ENCODE measurements at regions not wholly inside any gene's neighbourhood (a gene's known extent, or its start where the extent isn't known, plus 50 kb on each side); places are given as distances from the start of the nearest gene placed in this dataset.
"Not testable (repeated sequence)": the region's sequence is repeated elsewhere in the genome, so short reads cannot be mapped to it uniquely, and the experiment has no call there.

DNA sequence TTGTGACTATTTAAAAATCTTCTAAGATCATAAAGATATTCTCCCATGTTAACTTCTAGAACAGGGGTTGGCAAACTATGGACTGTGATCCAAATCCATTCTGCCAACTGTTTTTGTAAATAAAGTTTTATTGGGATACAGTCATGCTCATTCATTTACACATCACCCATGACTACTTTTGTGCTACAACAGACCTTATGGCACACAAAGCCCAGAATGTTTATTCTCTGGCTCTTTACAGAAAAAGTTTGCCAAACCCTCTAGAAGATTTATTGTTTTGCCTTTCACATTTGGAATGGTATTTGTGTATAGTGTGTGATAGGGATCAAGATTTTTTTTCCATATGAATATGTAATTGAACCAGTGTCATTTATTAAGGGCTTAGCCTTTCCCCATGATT, 341.7 kb downstream of the CD83 start:
- DNase-seq (ENCODE audit: low spot score): no peak

DNA sequence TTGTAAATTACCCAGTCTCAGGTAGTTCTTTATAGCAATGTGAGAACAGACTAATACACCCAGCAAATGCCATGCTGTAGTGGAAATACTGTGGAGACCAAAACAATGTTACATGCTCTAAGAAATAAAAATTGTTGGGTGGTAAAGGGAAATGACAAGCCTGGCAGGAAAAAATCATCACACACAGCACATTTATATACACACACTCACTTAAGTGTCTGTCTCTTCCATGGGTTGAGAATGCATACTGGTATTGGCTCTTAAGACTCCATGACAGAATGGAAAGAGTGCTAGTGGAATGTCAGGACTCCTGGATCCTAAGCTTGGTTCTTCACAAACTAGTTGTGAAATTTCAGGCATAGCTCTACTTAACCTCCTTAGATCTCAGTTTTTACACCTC, 343.0 kb downstream of the CD83 start:
- no peak for DNase-seq (ENCODE audit: low spot score)

- DNase-seq (ENCODE audit: low spot score): no peak
Measured at GRCh38 chr6:14462135-14462534, 344.6 kb downstream of the CD83 start.

DNA sequence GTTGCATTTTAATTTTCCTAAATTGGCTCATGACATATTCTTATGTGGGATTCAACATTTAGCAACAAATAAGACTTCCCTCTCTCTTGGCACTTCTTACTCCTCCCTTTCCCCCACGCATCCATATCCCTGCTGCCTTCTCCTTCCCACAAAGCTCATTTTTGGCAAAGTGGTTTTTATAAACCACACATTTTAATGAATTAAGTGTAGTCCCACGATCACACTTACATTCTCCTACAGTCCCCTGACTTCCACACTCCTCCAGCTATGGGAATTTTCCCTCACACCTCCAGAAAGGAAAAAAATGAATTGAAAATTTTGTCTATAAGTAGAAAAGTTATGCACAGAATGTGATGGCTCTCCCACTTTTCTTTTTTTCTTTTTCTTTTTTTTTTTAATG, 345.0 kb downstream of the CD83 start:
- no peak for DNase-seq (ENCODE audit: low spot score)

- no peak for DNase-seq (ENCODE audit: low spot score)
Measured at GRCh38 chr6:14463110-14463509, 345.5 kb downstream of the CD83 start.

DNA sequence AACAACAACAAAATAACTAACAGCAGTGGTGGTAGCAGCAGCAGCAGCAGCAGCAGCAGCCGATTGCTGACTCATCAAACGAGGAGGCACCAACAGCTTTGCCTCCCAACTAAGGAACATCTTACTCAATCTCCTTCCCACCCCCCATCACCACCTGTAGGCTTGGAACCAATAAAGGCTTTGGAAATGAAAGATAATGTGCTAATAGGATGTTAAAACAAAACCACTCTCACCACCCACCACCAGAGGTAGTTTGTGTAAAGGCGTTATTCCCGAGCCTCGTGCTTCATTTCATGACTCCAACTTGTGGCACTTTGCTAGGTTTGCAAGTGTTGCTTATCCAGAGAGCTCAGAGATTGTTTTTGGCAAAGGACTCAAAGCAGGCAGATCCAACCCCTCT, 346.5 kb downstream of the CD83 start:
- DNase-seq (ENCODE audit: low spot score): no peak

DNA sequence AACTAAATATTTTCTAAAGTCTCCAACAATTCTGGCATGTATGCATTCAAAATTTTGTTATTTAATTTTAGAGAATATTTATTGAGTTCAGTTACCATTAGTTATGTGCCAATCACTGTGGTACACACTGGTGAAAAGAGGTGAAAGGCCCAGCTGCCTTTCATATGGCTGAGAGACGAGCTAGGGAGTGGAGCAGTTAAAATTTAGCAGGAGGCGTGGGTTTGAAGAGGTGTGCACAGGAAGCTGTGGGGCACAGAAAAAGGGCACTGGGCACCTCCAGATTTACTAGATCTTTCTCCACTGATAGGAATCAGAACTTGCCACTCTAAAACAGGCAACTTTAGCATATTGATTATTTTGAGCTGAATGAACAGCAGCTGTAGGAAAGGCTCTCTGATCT, 347.1 kb downstream of the CD83 start:
- DNase-seq (ENCODE audit: low spot score): no peak

- no peak for DNase-seq (ENCODE audit: low spot score)
Measured at GRCh38 chr6:14466278-14466677, 348.7 kb downstream of the CD83 start.

DNA sequence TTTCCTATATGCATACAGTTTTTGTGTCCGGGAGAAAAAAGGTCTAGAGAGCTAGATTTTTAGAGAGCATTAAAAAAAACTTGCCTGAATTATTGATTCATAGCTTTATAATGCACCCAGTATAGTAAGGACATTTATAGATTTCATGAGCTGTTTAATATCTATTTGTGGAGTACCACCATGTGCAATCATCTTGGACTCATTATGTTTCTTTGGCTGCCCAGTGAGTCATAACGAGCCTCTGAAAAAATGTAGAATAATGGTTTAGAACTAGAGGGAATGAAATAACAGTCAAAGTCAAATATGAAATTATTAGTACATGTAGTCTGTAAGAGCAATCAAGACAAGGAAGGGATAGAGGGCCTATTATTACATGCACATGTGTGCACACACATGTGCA, 350.0 kb downstream of the CD83 start:
- DNase-seq (ENCODE audit: low spot score): no peak

GRCh38 chr6:14468647-14469321, 351.2 kb downstream of the CD83 start:
- no peak for DNase-seq (ENCODE audit: low spot score)

- no peak for DNase-seq (ENCODE audit: low spot score)
Measured at GRCh38 chr6:14470101-14470500, 352.5 kb downstream of the CD83 start.

- no peak for DNase-seq (ENCODE audit: low spot score)
Measured at GRCh38 chr6:14470671-14471070, 353.1 kb downstream of the CD83 start.

DNA sequence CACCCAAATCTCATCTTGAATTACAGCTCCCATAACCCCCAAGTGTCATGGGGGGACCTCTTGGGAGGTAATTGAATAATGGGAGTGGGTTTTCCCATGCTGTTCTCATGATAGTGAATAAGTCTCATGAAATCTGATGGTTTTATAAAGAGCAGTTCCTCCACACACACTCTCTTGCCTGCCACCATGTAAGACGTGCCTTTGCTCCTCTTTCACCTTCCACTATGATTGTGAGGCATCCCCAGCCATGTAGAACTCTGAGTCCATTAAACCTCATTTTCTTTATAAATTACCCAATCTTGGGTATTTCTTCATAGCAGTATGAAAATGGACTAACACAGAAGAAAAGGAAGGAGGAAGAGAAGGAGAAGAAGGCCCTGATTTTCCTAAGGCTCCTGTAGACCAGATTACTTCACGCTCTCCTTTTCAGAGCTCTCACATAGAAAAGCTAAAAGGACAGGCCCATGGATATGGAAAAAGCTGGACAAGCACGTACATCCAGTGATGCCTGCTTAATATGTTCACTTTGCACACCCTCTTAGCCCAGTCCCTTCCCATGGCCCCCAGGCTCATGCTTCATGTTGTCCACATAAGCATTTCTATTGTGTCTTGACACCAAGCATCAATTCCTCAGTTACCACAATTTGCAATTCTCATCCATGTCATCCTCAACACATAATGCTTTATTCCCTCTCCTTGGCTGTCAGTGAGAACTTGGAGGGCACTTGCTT, 354.8 kb downstream of the CD83 start:
- no peak for DNase-seq (ENCODE audit: low spot score)

DNA sequence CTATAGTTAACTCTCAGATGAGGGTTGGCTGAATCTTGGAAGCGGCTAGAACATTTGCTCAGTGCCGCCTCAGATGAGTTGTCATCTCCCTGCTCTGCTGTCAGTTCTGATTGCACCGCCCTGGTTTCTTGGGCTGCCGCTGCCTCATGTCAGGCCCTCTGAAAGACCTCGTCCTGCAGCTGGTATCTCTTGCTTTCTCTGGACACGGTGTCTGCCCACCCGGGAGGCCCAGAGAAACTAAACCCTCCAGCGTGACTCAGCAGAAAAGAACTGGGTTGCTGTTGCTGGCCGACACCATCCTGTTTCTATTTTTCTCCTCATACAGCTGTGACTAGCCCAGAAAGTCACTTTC, 355.4 kb downstream of the CD83 start:
- no peak for DNase-seq (ENCODE audit: low spot score)

- DNase-seq (ENCODE audit: low spot score): no peak
Measured at GRCh38 chr6:14474816-14475215, 357.2 kb downstream of the CD83 start.

DNA sequence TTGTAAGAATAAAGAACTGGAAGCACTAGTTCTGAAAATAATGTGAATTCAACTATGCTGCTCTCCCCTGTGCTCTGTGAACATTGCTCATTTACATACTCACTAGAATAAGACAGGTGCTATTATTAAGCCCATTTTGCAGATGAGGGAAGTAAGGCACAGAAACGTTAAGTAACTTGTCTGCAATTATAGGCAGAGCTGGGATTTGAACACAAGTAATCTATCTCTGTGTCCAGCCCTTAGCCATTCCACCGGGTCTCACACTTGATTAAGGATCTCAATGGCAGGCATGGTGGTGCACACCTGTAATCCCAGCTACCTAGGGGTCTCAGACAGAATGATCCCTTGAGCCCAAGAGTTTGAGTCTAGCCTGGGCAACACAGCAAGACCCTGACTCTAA, 357.7 kb downstream of the CD83 start:
- DNase-seq (ENCODE audit: low spot score): no peak

DNA sequence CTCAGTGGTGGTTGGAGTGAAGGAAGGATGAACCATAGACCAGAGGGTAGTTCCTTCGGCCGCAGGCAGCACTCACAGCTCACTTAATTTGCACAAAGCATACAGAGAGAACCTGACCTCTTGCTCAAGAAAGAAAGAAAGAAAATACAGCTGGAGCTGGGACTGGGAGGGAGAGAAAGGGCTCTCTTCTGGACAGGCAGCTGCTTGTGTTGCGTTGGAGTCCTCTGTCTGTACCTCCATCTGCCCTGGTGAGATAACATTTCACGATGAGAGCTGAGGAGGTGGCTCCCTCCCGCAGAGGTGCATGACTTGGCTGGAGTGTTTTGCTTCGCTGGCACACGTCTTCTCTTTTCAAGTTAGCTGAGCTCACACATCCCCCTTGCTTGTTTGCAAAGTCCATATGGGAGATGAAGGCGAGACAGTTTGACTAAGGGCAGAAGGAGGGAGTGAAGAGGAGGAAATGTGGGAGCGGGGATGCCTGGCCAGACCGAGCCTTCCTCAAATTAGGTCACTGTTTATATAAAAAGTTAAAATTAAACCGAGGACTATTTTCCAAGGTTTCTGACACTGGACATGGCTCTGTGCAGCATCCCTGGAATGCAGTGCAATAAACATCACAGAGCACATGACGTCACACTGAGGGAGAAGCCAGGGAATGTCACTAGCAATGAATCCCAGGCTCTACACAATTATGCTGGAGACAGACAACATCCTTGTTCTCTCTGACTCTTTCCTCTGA, 359.4 kb downstream of the CD83 start:
- no peak for DNase-seq (ENCODE audit: low spot score)

GRCh38 chr6:14477559-14477958, 360.0 kb downstream of the CD83 start:
- DNase-seq (ENCODE audit: low spot score): no peak

DNA sequence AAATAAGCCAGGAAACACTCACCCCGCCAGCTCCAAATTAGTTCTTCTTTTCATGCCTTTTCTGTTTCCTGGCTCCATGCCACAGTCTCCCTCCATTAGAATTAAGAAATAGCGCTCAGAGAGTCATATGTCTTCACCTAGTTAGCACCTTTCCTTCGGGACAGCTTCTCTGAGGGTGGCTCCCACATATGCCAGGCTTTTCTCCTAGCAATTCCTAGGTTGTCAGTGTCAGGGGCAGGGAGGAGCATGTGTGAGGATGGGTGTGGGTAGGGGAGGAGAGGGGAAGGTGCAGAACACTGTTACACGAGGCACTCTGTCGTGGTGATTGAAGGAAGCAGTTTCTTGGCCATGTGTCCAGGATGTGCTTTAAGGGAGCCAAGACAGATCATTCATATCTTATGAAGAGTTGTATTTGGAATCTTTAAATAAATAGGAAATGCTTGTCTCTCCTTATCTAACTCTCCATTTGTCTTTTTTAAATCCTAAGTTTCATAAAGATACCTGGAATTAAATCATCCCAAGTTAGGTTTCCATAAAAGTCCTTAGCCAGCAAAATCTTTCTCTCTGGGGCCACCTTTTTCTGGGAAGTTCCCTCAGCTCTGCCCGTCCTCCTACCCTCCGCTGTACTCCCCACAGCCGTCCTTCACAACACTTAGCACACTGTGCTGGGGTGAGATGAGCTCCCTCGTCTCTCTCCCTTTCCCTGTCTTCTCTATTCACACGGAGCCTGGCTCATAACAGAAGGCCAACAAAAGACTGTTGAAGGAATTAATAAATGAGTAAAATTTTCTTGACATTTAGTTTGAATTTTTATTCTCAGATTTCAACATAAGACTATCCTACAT, 361.0 kb downstream of the CD83 start:
- no peak for DNase-seq (ENCODE audit: low spot score)

DNA sequence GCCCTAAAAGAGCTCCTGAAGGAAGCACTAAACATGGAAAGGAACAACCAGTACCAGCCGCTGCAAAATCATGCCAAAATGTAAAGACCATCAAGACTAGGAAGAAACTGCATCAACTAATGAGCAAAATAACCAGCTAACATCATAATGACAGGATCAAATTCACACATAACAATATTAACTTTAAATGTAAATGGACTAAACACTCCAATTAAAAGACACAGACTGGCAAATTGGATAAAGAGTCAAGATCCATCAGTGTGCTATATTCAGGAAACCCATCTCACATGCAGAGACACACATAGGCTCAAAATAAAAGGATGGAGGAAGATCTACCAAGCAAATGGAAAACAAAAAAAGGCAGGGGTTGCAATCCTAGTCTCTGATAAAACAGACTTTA, 364.4 kb downstream of the CD83 start:
- DNase-seq (ENCODE audit: low spot score): not testable (repeated sequence)

GRCh38 chr6:14487625-14488024, 370.1 kb downstream of the CD83 start:
- DNase-seq (ENCODE audit: low spot score): no peak

DNA sequence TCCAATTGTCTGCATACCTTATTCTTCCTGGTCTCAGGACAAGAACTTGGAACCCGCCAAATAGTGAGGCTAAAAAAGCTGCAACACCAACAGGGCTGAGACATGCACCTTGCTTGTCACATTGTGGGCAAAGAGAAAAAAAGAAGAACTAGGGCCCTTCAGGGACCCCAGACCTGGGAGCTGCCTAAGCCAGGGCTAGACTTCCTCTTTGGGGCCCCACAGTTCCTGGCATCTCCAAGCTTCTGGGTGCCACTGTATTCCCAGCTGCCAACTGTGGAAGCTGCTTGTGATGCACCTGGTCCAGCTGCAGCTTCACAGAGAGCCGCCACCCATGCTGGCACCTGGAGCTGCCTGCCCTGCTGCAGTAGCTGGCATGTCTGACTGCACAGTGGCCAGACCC, 370.6 kb downstream of the CD83 start:
- DNase-seq (ENCODE audit: low spot score): no peak

Data from CD4-positive, alpha-beta T cell treated with Interleukin-2 at 100 ng/mL for 4 hours (primary cell).